GM18861 (cell line): ENCODE measurements at regions not wholly inside any gene's neighbourhood (a gene's known extent, or its start where the extent isn't known, plus 50 kb on each side); places are given as distances from the start of the nearest gene placed in this dataset.
"Not testable (repeated sequence)": the region's sequence is repeated elsewhere in the genome, so short reads cannot be mapped to it uniquely, and the experiment has no call there.

Experiments used
- ATAC-seq: cut with Tn5 transposase; IDR thresholded peaks from one replicate; pipeline ENCODE4 v1.9.1; 2021; ENCODE audit not compliant: unreplicated experiment

- no peak for ATAC-seq
Observed at GRCh38 chr3:178099862-178100261, 436.4 kb upstream of the KCNMB2 start.

DNA sequence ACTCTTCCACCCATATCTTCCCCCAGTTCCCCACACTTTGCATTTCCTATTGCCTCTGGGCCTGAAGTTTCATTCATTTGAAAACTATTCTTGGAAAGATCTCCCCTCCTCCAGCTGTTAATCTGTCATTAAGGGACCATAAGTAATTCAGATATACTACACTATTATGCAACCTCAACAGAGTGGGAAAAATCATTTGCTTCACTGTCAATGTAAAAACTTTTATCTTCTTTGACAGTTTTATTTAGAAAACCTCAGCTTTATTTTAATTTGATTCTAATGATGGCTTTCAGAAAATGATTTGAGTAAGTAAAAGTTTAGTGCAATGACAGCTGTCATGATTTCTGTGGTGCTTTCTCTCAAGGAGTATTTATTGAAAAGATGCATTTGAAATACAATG, 435.3 kb upstream of the KCNMB2 start:
- ATAC-seq: no peak

DNA sequence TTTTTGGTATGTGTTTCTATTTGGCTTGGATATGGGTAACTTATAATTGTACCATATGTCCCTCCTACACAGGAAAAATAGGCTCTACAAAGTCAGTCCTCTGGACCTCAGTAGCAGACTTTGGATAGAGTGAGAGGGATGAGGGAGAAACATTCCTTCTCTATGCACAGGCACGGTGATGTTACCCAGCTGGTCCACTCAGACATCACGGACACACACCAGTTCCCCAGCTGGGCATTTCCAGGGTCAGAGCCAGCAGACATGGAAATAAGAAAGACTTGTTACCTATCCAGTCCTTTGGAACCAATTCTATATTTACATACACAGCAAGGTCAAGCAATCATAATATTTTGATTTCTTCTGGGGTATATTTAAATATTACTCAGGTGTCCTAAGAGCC, 433.1 kb upstream of the KCNMB2 start:
- ATAC-seq: no peak

GRCh38 chr3:178107804-178108203, 428.4 kb upstream of the KCNMB2 start:
- no peak for ATAC-seq

- no peak for ATAC-seq
Observed at GRCh38 chr3:178109691-178110090, 426.5 kb upstream of the KCNMB2 start.

DNA sequence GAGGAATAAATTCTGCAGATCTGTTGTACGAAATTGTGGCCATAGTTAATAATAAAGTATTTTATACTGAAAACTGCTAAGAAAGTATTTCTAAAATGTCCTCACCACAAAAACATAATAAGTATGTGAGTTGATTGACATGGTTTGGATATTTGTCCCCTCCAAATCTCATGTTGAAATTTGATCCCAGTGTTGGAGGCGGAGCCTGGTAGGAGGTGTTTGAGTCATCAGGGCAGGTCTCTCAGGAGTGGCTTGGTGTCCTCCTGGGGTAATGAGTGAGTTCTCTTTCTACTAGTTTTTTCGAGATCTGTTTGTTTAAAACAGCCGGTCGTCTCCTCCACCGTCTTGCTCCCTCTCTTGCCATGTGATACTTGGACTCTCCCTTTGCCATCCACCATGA, 424.1 kb upstream of the KCNMB2 start:
- no peak for ATAC-seq

DNA sequence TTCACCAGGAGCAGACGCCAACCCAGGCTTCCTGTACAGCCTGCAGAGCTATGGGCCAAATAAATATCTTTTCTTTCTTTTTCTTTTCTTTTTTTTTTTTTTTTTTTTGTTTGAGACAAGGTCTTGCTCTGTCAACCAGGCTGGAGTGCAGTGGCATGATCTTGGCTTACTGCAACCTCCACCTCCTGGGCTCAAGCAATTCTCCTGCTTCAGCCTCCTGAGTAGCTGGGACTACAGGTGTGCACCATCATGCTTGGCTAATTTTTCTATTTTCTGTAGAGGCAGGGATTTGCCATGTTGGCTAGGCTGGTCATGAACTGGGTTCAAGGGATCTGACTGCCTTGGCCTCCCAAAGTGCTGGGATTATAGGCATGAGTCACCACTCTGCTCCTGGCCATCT, 423.7 kb upstream of the KCNMB2 start:
- not testable (repeated sequence) for ATAC-seq

- no peak for ATAC-seq
Observed at GRCh38 chr3:178117641-178118040, 418.6 kb upstream of the KCNMB2 start.

DNA sequence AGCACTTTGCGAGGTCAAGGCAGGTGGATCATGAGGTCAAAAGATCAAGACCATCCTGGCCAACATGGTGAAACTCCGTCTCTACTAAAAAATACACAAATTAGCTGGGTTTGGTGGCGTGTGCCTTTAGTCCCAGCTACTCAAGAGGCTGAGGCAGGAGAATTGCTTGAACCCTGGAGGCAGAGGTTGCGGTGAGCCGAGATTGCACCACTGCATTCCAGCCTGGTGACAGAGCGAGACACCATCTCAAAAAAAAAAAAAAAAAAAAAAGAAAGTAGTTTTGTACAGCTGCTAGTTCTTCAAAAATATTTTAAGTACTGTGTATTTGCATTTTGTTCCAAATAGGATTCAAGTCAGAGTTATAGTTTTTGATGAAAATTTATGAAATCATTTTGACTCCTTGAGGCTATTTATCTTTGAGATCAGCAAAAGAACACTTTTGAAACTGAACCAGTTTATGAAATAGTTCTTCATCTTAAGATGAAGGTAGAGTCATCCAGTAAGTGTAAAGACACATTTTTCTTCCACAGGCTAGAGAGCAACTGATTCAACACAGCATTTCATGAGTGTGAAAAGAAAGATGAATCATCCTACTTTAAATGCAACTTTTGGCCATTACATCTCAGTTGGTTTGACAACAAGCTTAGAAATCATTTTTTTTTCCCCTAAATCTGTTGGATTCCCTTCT, 416.5 kb upstream of the KCNMB2 start:
- ATAC-seq: not testable (repeated sequence)

GRCh38 chr3:178120367-178120766, 415.9 kb upstream of the KCNMB2 start:
- no peak for ATAC-seq

GRCh38 chr3:178126686-178127085, 409.6 kb upstream of the KCNMB2 start:
- no peak for ATAC-seq

GRCh38 chr3:178127221-178127620, 409.0 kb upstream of the KCNMB2 start:
- ATAC-seq: no peak

GRCh38 chr3:178129109-178129508, 407.1 kb upstream of the KCNMB2 start:
- no peak for ATAC-seq

GRCh38 chr3:178131801-178132200, 404.4 kb upstream of the KCNMB2 start:
- no peak for ATAC-seq

GRCh38 chr3:178137206-178137605, 399.0 kb upstream of the KCNMB2 start:
- ATAC-seq: no peak

DNA sequence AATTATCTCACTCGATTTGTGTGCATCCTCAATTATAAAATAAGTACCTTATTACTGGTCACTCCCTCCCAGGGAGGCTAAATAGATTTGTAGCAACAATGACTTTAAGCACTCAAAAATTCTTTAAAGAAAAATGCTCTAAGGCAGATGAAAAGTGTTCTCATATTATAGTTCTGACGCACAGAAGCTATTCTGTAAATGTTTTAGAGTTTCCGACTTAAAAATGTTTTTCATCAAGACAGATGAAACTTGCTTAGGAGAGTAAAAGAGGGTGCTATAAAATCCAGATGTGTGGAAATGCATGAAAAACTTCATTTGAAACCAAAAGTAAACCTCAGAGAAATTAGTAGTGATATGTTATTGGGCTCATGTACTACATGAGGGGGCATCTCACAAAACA, 398.4 kb upstream of the KCNMB2 start:
- ATAC-seq: no peak

- ATAC-seq: no peak
Observed at GRCh38 chr3:178139116-178139515, 397.1 kb upstream of the KCNMB2 start.

DNA sequence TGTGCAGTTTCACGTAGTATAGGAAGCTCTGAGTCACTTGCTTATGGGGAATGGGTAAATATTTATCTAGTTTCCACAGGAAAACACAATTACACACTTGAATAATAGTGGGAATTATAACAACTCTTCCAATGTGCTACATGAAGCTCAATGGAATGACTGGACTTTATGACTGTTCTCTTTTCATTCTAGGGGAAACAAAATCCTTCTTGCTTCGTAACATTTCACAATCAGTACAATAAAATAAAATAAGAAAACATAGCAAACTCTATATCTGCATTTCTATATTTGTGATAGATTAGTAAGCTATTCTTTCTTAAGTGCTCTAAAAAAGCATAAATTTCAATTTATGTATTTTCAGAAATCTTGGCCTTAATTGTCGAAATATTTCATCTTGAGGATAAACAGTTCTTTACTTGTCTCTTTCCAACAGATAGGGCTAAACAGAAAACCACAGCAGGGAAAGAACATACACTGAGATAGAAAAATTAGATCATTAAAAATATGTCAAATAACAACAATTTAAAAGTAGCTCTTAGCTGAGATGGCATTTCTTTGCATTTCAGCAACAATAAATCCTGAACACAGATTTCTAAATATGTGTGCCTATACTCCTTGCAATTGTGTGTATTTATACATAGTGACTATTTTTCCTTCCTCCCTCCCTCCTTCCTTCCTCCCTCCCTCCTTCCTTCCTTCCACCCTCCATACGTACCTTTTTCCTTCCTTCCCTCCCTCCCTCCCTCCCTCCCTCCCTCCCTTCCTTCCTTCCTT, 395.5 kb upstream of the KCNMB2 start:
- ATAC-seq: no peak

GRCh38 chr3:178141305-178141684, 394.9 kb upstream of the KCNMB2 start:
- ATAC-seq: not testable (repeated sequence)

DNA sequence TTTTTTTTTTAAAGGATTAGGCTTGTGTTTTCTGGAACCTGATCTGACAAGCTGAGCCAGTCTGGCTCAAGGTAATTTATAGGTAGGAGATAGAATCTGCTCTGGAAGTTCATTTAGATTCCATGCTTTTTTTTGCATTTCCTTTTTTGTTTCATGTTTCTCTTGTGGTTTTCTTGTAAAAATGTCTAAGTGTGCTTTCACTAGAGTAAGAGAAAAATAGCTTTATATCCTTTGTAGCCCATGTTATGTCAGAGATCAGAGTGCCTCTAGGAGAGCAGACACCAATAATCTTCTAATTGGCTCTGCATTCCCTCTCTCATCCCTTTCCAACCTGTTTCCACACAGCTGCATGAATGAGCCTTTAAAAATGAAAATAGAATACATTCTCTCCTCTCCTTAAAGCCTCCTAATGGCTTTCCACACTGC, 389.8 kb upstream of the KCNMB2 start:
- no peak for ATAC-seq

- no peak for ATAC-seq
Observed at GRCh38 chr3:178147001-178147400, 389.2 kb upstream of the KCNMB2 start.

DNA sequence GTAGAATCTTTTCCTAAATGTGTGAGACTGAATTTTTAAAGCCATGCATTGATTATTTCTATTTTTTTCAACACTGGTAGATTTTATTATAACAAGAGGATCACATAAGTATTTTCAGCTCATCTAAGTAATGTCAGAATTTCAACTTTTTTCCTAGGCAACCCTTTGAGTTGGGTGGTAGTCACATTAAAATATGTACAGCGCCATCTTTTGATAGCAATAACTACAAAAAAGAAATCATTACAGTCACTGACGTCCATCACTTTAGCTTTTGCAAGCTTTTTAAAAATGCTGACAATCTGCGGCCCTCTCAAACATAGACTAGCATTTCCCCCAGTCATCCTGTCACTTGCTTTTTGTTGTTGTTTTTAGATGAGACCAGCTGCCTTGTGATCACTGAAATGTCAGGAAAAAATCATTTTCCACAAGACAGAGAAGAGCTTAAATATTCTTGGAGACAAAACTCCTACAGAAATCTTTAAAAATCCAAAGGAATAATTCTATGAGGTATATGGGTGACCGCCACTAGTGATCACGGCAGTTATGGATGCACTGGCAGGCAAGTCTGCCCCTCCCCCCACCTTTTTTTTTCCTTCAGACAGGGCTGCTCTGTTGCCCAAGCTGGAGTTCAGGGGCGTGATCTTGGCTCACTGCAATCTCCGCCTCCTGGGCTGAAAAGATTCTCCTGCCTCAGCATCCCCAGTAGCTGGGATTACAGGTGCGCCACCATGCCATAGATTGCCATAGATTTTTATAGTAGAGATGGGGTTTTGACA, 384.0 kb upstream of the KCNMB2 start:
- no peak for ATAC-seq
